DMS53 treated with DMSO at 0.1 percent for 48 hours (cell line): ENCODE measurements at regions not wholly inside any gene's neighbourhood (a gene's known extent, or its start where the extent isn't known, plus 50 kb on each side); places are given as distances from the start of the nearest gene placed in this dataset.

Experiments
- DNase-seq: peaks from one replicate; lab custom pipeline; 2025; ENCODE audit not compliant: unreplicated experiment; lab: John Stamatoyannopoulos, UW

GRCh38 chr1:232292239-232292638 is 337.7 kb downstream of the SIPA1L2 start:
- DNase-seq, result no peak

- no peak for DNase-seq
Measured at GRCh38 chr1:232291681-232292080, 338.3 kb downstream of the SIPA1L2 start.

- no peak for DNase-seq
Measured at GRCh38 chr1:232291261-232291660, 338.7 kb downstream of the SIPA1L2 start.

- no peak for DNase-seq
Measured at GRCh38 chr1:232290570-232290969, 339.4 kb downstream of the SIPA1L2 start.

GRCh38 chr1:232287676-232288569 is 342.0 kb downstream of the SIPA1L2 start:
- no peak for DNase-seq

- no peak for DNase-seq
Measured at GRCh38 chr1:232285138-232285537, 344.8 kb downstream of the SIPA1L2 start.

GRCh38 chr1:232283864-232284263 is 346.1 kb downstream of the SIPA1L2 start:
- DNase-seq, result no peak

- no peak for DNase-seq
Measured at GRCh38 chr1:232282498-232282897, 347.4 kb downstream of the SIPA1L2 start.

- DNase-seq, result no peak
Measured at GRCh38 chr1:232280910-232281309, 349.0 kb downstream of the SIPA1L2 start.

- no peak for DNase-seq
Measured at GRCh38 chr1:232279909-232280400, 350.0 kb downstream of the SIPA1L2 start.

GRCh38 chr1:232278925-232279324 is 351.0 kb downstream of the SIPA1L2 start:
- DNase-seq, result no peak

GRCh38 chr1:232276651-232277050 is 353.3 kb downstream of the SIPA1L2 start:
- DNase-seq, result no peak

- no peak for DNase-seq
Measured at GRCh38 chr1:232274999-232275710, 354.8 kb downstream of the SIPA1L2 start.

GRCh38 chr1:232274236-232274855 is 355.6 kb downstream of the SIPA1L2 start:
- DNase-seq, result no peak

GRCh38 chr1:232273011-232273410 is 356.9 kb downstream of the SIPA1L2 start:
- no peak for DNase-seq

GRCh38 chr1:232271991-232272589 is 357.8 kb downstream of the SIPA1L2 start:
- DNase-seq, result no peak

- DNase-seq, result no peak
Measured at GRCh38 chr1:232271299-232271698, 358.6 kb downstream of the SIPA1L2 start.

- DNase-seq, result no peak
Measured at GRCh38 chr1:232269988-232270387, 359.9 kb downstream of the SIPA1L2 start.

GRCh38 chr1:232267837-232268598 is 361.9 kb downstream of the SIPA1L2 start:
- DNase-seq, result no peak

- peak; percentile 4 for DNase-seq
Measured at GRCh38 chr1:232267092-232267836, 362.7 kb downstream of the SIPA1L2 start.
